Ascending aorta (tissue), 2 donors: ENCODE measurements at regions not wholly inside any gene's neighbourhood (a gene's known extent, or its start where the extent isn't known, plus 50 kb on each side); places are given as distances from the start of the nearest gene placed in this dataset.

ENCODE experiments used
- DNase-seq, 2 donors: peaks; one replicate each; pipeline ENCODE4 v3.0.0-alpha.2; 2019; ENCODE audit warnings: low spot score in 2 of 2
- H3K27ac ChIP-seq, 2 donors: fragments of 200-600 bp; sonication (generic); one replicate each; pipeline ENCODE4 v1.5.1; 2016 to 2017; ENCODE audit warnings: mild to moderate bottlenecking in 1 of 2
- H3K27me3 ChIP-seq: fragments of 200-600 bp; sonication (generic); one replicate; pipeline ENCODE4 v1.5.1; 2017
- H3K36me3 ChIP-seq, 2 donors: fragments of 200-600 bp; sonication (generic); one replicate each; pipeline ENCODE4 v1.5.1; 2016
- H3K4me1 ChIP-seq, 2 donors: fragments of 200-600 bp; sonication (generic); one replicate each; pipeline ENCODE4 v1.5.1; 2016 to 2017; ENCODE audit warnings: mild to moderate bottlenecking in 1 of 2
- H3K4me3 ChIP-seq, 2 donors: fragments of 200-600 bp; sonication (generic); one replicate each; pipeline ENCODE4 v1.5.1; 2016 to 2017; ENCODE audit warnings: mild to moderate bottlenecking in 1 of 2
- H3K9me3 ChIP-seq, 2 donors: fragments of 200-600 bp; sonication (generic); one replicate each; pipeline ENCODE4 v1.5.1; 2016
- intact Hi-C: fragments of 100-400 bp; cut with DNase I; formaldehyde crosslinking; loops from one replicate; pipeline ENCODE4 v1.15.1; 2023
- TF ChIP-seq, protein P1 (sequence below), 3 experiments: fragments of 200-600 bp in 2 of 3; fragments of 450-650 bp in 1 of 3; sonication (generic) in 2 of 3; IDR thresholded peaks; one replicate each; pipeline ENCODE4 v1.5.1; 2016 to 2019; ENCODE audit warnings: antibody characterized with exemption in 3 of 3, mild to moderate bottlenecking in 1 of 3, moderate library complexity in 1 of 3

DNA sequence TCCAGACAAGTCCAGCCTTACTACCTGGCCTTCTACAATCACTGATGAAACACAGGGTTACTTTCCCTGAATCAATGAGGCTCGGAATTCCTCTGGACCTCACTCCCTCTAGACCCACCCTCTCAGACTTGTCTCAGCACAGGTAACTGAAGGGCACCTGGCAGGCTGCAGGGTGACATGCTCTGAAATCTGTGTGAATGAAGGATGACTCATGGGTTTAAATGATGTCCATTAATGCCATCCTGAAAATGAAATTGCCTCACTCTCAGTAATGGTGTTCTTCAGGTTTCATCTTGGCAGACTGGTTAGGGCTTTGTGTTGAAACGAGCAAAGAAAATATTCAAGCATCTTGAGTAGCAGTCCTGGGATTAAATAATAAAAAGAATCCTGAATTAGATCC is 134.4 kb downstream of the MAF start:
- Histone ChIP-seq H3K27me3 (no peaks in the 10 kb centered on the region), H3K27ac (no peak overlapping the region), H3K36me3 (no peaks in the 10 kb centered on the region), H3K4me3 (no peak overlapping the region), H3K9me3 (no peaks in the 10 kb centered on the region), H3K4me1 (no peaks in the 10 kb centered on the region)
- TF ChIP-seq, protein P1, sequence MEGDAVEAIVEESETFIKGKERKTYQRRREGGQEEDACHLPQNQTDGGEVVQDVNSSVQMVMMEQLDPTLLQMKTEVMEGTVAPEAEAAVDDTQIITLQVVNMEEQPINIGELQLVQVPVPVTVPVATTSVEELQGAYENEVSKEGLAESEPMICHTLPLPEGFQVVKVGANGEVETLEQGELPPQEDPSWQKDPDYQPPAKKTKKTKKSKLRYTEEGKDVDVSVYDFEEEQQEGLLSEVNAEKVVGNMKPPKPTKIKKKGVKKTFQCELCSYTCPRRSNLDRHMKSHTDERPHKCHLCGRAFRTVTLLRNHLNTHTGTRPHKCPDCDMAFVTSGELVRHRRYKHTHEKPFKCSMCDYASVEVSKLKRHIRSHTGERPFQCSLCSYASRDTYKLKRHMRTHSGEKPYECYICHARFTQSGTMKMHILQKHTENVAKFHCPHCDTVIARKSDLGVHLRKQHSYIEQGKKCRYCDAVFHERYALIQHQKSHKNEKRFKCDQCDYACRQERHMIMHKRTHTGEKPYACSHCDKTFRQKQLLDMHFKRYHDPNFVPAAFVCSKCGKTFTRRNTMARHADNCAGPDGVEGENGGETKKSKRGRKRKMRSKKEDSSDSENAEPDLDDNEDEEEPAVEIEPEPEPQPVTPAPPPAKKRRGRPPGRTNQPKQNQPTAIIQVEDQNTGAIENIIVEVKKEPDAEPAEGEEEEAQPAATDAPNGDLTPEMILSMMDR (IDR thresholded peaks at IDR 0.05) = no peak
- intact Hi-C loops = no loop called here
- DNase-seq = no peak

DNA sequence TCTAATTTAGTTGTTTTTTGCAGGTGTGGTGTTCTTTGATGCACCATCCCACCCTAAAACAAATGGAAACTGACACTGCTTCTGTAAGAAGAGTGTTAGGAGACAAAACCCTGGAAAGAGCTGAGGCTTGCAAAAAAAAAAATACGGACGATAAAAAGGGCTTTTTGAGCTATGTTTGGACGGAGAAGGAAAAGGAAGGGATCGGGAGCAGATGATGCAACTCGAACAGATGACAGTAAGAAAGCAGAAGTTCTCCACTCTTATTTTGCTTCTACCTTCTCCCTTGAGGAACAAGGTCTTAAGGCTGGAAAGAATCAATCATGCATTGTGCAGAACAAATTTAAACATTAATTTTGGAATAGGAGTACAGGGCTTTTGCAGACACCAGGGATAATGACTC is 136.7 kb downstream of the MAF start:
- Histone ChIP-seq H3K4me1 (no peaks in the 10 kb centered on the region), H3K27me3 (no peaks in the 10 kb centered on the region), H3K4me3 (no peak overlapping the region), H3K27ac (no peak overlapping the region), H3K9me3 (no peaks in the 10 kb centered on the region), H3K36me3 (no peaks in the 10 kb centered on the region)
- DNase-seq = no peak
- TF ChIP-seq, protein P1 (IDR thresholded peaks at IDR 0.05) = no peak
- intact Hi-C loops = no loop called here

DNA sequence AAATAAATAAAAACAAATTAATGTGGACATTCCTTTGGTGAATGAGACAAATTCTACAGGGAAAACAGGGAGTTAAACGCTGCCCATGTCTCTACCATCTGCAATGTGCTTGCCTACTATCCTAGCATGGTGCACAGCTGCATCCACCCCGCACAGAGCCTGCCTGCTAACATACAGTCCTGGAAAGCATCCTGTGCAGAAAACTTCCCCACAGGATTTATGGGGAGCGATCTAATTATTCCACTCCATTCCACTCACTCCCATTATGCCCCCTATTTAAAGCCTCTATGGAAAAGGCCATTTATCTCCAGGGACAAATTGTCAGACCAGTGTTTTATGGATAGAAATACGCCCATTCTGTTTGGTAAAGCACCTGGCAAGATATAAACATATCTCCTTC is 144.5 kb downstream of the MAF start:
- Histone ChIP-seq H3K27ac (no peak overlapping the region), H3K4me3 (no peak overlapping the region), H3K9me3 (no peaks in the 10 kb centered on the region), H3K36me3 (no peaks in the 10 kb centered on the region), H3K27me3 (no peaks in the 10 kb centered on the region), H3K4me1 (no peaks in the 10 kb centered on the region)
- intact Hi-C loops = no loop called here
- DNase-seq = no peak
- TF ChIP-seq, protein P1 (IDR thresholded peaks at IDR 0.05) = no peak

DNA sequence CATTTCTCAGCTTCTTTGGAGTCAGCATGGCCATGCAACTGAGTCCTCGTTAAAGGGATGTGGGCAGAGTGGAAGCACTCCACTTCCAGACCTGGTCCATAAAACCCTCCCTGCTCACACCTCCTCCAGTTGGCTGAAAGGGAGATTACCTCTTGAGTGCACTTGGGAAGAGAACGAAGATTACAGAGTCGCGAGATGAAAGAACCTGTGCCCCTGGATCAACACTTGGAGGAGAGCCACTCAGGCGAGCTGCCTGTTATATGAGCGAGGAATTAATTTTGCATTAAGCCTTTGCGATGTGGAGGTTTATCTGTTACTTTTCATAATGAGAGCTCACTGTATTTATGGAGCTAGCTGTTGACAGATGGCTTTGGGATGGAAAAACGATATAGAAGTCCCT is 147.9 kb downstream of the MAF start:
- H3K27me3 ChIP-seq = no peaks in the 10 kb centered on the region
- H3K9me3 ChIP-seq = no peaks in the 10 kb centered on the region
- no peak for DNase-seq
- no peak overlapping the region for H3K4me3 ChIP-seq
- TF ChIP-seq, protein P1 (IDR thresholded peaks at IDR 0.05) = no peak
- intact Hi-C loops = no loop called here
- H3K4me1 ChIP-seq = no peaks in the 10 kb centered on the region
- no peak overlapping the region for H3K27ac ChIP-seq
- no peaks in the 10 kb centered on the region for H3K36me3 ChIP-seq

DNA sequence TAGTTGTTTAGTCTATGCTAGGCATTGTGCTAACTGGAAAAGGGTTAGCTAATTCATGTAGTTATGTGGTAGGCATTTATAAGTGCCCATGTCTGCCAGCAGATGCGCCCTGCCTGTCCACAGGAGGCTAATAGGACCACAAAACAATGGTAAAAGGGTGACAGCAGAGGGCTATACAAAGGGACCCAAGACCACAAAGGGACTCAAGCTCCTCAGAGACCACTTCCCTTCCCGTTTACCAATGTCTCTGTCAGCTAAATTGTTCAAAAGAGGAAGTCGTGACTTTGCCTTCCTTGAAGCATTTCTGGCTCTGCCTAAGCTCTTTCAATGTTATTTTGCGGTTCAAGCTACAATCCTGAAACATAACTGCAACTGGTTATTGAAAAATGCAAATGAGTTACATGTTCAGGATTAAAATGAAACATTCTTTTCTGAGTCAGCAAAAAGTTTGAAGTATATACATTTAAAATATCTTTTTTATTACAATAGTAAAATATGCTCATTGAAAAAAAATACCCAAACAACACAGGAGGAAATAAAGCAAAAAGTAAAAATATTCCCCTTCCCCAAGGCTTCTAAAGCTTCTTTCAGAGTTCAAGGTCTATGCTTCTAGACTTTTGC is 149.2 kb downstream of the MAF start:
- H3K27me3 ChIP-seq = no peaks in the 10 kb centered on the region
- H3K9me3 ChIP-seq = no peaks in the 10 kb centered on the region
- intact Hi-C loops = no loop called here
- no peaks in the 10 kb centered on the region for H3K36me3 ChIP-seq
- TF ChIP-seq, protein P1 (IDR thresholded peaks at IDR 0.05) = no peak
- H3K4me3 ChIP-seq = no peak overlapping the region
- no peak for DNase-seq
- no peak overlapping the region for H3K27ac ChIP-seq
- H3K4me1 ChIP-seq = no peaks in the 10 kb centered on the region

DNA sequence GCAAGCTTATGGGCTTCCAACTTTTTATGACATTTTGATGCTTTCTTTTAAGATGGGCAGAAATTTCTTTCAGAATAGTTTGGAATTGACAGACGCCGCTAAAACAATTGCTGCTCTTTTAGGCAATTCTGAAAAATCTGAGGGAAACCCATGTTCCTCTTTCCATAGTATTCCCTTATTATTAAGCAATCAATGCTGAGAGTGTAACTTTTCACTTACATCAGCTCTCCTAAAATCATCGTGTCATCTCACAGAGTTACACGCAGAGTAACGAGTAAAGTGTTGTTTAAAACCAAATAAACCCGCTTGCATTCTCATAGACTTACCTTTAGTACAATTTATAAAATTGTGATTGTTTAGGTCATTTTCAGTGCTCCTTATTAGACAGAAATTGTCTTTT is 150.6 kb downstream of the MAF start:
- TF ChIP-seq, protein P1 (IDR thresholded peaks at IDR 0.05) = no peak
- H3K27me3 ChIP-seq = no peaks in the 10 kb centered on the region
- H3K27ac ChIP-seq = no peak overlapping the region
- H3K9me3 ChIP-seq = no peaks in the 10 kb centered on the region
- intact Hi-C loops = no loop called here
- H3K4me3 ChIP-seq = no peak overlapping the region
- H3K4me1 ChIP-seq = no peaks in the 10 kb centered on the region
- H3K36me3 ChIP-seq = no peaks in the 10 kb centered on the region
- no peak for DNase-seq
